ENCODE measurements at regions not wholly inside any gene's neighbourhood (a gene's known extent, or its start where the extent isn't known, plus 50 kb on each side); places are given as distances from the start of the nearest gene placed in this dataset.
A peak's percentile ranks its signal among the peaks of the same experiment; 100 is the strongest.

DNA sequence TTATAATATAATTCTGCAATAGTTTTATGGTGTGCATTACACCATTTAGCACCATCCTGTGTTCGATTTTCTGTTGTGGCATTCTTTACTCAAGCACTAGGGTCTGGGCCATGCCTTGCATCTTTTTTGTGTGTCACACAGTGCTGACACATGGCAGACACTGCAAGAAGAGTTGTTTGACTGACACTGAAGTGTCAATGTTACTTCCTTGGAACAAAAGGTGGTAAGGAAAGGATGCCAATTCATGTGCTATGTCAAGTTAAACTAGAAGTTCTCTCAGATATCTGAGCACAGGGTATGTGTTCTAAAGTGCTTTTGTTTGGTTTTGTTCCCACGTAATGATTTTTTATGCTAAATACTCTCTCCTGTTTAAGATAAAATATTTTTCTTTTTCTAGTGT lies 102.5 kb upstream of the UNC13C start:
- peaks cover 31% of the 10 kb centered on the region for H3K27me3 Mint-ChIP-seq (ENCODE audit: low read depth)
- ATAC-seq (no peak), DNase-seq (ENCODE audit: low spot score) (no peak)
- POLR2A ChIA-PET = no interaction called here
- no peak overlapping the region for H3K4me3 Mint-ChIP-seq
- H3K36me3 Mint-ChIP-seq = no peaks in the 10 kb centered on the region
- CTCF ChIA-PET = interaction anchor here (1.1 to 1.3 kb wide), 2 partner anchors 16 to 101 kb away, joined by 3 to 4 read pairs; no protein-coding TSS in a partner anchor
- no peaks in the 10 kb centered on the region for H3K4me1 Mint-ChIP-seq
- H3K27ac Mint-ChIP-seq = no peak overlapping the region
- H3K9me3 Mint-ChIP-seq = peaks cover 19% of the 10 kb centered on the region
- TF ChIP-seq, protein P1, sequence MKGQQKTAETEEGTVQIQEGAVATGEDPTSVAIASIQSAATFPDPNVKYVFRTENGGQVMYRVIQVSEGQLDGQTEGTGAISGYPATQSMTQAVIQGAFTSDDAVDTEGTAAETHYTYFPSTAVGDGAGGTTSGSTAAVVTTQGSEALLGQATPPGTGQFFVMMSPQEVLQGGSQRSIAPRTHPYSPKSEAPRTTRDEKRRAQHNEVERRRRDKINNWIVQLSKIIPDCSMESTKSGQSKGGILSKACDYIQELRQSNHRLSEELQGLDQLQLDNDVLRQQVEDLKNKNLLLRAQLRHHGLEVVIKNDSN (CRISPR knock-in tag; IDR thresholded peaks at IDR 0.05) = no peak
- TF ChIP-seq NR1H2 (CRISPR knock-in tag; IDR thresholded peaks at IDR 0.05) (no peak), FOXP1 (CRISPR knock-in tag; IDR thresholded peaks at IDR 0.05; ENCODE audit: borderline replicate concordance) (no peak), ZNF121 (CRISPR knock-in tag; IDR thresholded peaks at IDR 0.05) (no peak), RELA (CRISPR knock-in tag; IDR thresholded peaks at IDR 0.05; ENCODE audit: borderline replicate concordance) (no peak), ESRRA (CRISPR knock-in tag; IDR thresholded peaks at IDR 0.05; ENCODE audit: borderline replicate concordance) (no peak), CREB1 (CRISPR knock-in tag; IDR thresholded peaks at IDR 0.05) (no peak), NFYB (CRISPR knock-in tag; conservative IDR thresholded peaks at IDR 0.05; ENCODE audit: low read depth) (no peak), MXD4 (CRISPR knock-in tag; IDR thresholded peaks at IDR 0.05; ENCODE audit: borderline replicate concordance) (no peak), GTF2I (CRISPR knock-in tag; conservative IDR thresholded peaks at IDR 0.05) (no peak)
- TF ChIP-seq, protein P2, sequence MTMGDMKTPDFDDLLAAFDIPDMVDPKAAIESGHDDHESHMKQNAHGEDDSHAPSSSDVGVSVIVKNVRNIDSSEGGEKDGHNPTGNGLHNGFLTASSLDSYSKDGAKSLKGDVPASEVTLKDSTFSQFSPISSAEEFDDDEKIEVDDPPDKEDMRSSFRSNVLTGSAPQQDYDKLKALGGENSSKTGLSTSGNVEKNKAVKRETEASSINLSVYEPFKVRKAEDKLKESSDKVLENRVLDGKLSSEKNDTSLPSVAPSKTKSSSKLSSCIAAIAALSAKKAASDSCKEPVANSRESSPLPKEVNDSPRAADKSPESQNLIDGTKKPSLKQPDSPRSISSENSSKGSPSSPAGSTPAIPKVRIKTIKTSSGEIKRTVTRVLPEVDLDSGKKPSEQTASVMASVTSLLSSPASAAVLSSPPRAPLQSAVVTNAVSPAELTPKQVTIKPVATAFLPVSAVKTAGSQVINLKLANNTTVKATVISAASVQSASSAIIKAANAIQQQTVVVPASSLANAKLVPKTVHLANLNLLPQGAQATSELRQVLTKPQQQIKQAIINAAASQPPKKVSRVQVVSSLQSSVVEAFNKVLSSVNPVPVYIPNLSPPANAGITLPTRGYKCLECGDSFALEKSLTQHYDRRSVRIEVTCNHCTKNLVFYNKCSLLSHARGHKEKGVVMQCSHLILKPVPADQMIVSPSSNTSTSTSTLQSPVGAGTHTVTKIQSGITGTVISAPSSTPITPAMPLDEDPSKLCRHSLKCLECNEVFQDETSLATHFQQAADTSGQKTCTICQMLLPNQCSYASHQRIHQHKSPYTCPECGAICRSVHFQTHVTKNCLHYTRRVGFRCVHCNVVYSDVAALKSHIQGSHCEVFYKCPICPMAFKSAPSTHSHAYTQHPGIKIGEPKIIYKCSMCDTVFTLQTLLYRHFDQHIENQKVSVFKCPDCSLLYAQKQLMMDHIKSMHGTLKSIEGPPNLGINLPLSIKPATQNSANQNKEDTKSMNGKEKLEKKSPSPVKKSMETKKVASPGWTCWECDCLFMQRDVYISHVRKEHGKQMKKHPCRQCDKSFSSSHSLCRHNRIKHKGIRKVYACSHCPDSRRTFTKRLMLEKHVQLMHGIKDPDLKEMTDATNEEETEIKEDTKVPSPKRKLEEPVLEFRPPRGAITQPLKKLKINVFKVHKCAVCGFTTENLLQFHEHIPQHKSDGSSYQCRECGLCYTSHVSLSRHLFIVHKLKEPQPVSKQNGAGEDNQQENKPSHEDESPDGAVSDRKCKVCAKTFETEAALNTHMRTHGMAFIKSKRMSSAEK (CRISPR knock-in tag; IDR thresholded peaks at IDR 0.05; ENCODE audit: borderline replicate concordance) = no peak
- TF ChIP-seq, protein P3, sequence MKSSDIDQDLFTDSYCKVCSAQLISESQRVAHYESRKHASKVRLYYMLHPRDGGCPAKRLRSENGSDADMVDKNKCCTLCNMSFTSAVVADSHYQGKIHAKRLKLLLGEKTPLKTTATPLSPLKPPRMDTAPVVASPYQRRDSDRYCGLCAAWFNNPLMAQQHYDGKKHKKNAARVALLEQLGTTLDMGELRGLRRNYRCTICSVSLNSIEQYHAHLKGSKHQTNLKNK (CRISPR knock-in tag; IDR thresholded peaks at IDR 0.05) = no peak
- TF ChIP-seq, protein P4, sequence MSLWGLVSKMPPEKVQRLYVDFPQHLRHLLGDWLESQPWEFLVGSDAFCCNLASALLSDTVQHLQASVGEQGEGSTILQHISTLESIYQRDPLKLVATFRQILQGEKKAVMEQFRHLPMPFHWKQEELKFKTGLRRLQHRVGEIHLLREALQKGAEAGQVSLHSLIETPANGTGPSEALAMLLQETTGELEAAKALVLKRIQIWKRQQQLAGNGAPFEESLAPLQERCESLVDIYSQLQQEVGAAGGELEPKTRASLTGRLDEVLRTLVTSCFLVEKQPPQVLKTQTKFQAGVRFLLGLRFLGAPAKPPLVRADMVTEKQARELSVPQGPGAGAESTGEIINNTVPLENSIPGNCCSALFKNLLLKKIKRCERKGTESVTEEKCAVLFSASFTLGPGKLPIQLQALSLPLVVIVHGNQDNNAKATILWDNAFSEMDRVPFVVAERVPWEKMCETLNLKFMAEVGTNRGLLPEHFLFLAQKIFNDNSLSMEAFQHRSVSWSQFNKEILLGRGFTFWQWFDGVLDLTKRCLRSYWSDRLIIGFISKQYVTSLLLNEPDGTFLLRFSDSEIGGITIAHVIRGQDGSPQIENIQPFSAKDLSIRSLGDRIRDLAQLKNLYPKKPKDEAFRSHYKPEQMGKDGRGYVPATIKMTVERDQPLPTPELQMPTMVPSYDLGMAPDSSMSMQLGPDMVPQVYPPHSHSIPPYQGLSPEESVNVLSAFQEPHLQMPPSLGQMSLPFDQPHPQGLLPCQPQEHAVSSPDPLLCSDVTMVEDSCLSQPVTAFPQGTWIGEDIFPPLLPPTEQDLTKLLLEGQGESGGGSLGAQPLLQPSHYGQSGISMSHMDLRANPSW (CRISPR knock-in tag; conservative IDR thresholded peaks at IDR 0.05; ENCODE audit: low read depth) = no peak

DNA sequence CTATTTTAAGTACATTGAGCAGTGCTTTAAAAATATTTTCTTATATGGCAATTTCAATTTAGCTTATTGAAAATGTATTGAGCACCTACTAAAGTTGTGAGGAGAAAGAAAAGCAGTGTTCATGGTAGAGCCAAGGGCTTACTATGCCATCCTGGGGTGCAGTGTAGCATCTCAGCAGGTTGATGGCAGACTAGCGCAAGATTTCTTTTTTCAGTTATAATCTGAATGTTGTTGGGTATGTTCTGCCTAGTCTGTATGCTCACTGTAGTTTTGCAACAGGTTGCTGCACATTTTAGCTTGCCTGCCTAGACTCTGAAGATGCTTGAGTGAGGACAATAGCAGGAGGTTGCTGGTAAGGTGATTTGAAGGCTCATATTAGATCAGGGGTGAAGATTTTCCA lies 103.1 kb upstream of the UNC13C start:
- H3K36me3 Mint-ChIP-seq = no peaks in the 10 kb centered on the region
- POLR2A ChIA-PET = no interaction called here
- peaks cover 23% of the 10 kb centered on the region for H3K9me3 Mint-ChIP-seq
- DNase-seq (ENCODE audit: low spot score) (no peak), ATAC-seq (0 out of 2 replicates have a peak, but pooled peaks have one; percentile 22)
- CTCF ChIA-PET = interaction anchor here (1.3 kb wide), 1 partner anchor 17 kb away, joined by 4 read pairs; no protein-coding TSS in a partner anchor
- H3K4me1 Mint-ChIP-seq = no peaks in the 10 kb centered on the region
- H3K27ac Mint-ChIP-seq = no peak overlapping the region
- no peak overlapping the region for H3K4me3 Mint-ChIP-seq
- TF ChIP-seq GABPB1 (CRISPR knock-in tag; IDR thresholded peaks at IDR 0.05) (no peak), ZNF317 (CRISPR knock-in tag; IDR thresholded peaks at IDR 0.05; ENCODE audit: borderline replicate concordance, low read depth) (no peak)
- TF ChIP-seq, protein P5, sequence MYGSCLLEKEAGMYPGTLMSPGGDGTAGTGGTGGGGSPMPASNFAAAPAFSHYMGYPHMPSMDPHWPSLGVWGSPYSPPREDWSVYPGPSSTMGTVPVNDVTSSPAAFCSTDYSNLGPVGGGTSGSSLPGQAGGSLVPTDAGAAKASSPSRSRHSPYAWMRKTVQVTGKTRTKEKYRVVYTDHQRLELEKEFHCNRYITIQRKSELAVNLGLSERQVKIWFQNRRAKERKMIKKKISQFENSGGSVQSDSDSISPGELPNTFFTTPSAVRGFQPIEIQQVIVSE (CRISPR knock-in tag; IDR thresholded peaks at IDR 0.05; ENCODE audit: borderline replicate concordance) = no peak
- H3K27me3 Mint-ChIP-seq (ENCODE audit: low read depth) = peaks cover 36% of the 10 kb centered on the region

Measured in WTC11 (cell line).